Stimulated activated memory B cell treated with anti-CD40 and anti-IgM and Interleukin-4, amounts not matched to agents 10 μg/mL and 1 μg/mL and 100 μg/mL, for 72 hours (primary cell): ENCODE measurements at regions not wholly inside any gene's neighbourhood (a gene's known extent, or its start where the extent isn't known, plus 50 kb on each side); places are given as distances from the start of the nearest gene placed in this dataset.
"Not testable (repeated sequence)": the region's sequence is repeated elsewhere in the genome, so short reads cannot be mapped to it uniquely, and the experiment has no call there.

Source experiments
- ATAC-seq: fragments of 150-1000 bp; cut with Tn5 transposase; 2 replicates; pipeline ENCODE4 v1.10.0; 2021
- H3K27ac Mint-ChIP-seq: one replicate; pipeline ENCODE4 v1.8.0; 2022; ENCODE audit warnings: mild to moderate bottlenecking, mixed read lengths
- H3K27me3 Mint-ChIP-seq: one replicate; pipeline ENCODE4 v1.8.0; 2022; ENCODE audit warnings: mixed read lengths
- H3K36me3 Mint-ChIP-seq: one replicate; pipeline ENCODE4 v1.8.0; 2022; ENCODE audit warnings: mixed read lengths
- H3K4me1 Mint-ChIP-seq: one replicate; pipeline ENCODE4 v1.8.0; 2022; ENCODE audit warnings: mixed read lengths
- H3K4me3 Mint-ChIP-seq: one replicate; pipeline ENCODE4 v1.8.0; 2022; ENCODE audit warnings: mild to moderate bottlenecking, moderate library complexity, mixed read lengths
- H3K9me3 Mint-ChIP-seq: one replicate; pipeline ENCODE4 v1.8.0; 2022; ENCODE audit warnings: mixed read lengths

DNA sequence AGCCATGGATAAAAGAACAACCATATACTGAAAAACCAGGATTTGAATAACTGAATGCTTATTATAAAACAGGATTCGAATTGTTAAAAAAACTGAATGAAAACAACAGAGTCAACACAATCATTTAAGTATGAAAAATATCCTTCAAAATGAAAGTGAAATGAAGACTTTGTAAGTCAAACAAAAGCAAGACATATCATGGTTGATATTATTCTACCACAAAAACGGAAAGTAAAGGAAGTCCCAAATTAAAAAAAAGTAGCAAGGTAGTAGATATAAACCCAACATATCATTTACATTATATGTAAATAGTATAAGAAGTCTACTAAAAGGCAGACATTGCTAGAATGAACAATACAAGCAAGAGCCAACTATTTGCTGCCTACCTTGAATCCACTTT, 63.1 kb upstream of the POTEC start:
- not testable (repeated sequence) for H3K4me3 Mint-ChIP-seq, H3K9me3 Mint-ChIP-seq, H3K27ac Mint-ChIP-seq

DNA sequence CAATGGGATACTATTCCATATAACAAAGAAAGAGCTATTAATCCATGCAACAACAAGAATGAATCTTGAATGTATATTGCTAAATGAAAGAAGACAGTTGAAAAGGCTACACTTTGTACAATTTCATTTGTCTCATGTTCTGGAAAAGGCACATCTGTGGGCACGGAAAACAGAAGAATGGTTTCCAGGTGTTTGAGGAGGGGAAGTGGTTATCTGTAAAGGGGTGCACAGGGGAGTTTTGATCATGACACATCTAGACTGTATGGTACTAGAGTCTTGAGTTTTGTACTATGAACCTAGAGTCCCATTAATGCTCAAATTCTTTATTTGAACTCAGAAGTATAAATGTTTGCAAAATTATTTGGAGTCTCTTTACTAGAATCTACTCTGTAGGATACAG, 64.0 kb upstream of the POTEC start:
- not testable (repeated sequence) for H3K4me3 Mint-ChIP-seq, H3K4me1 Mint-ChIP-seq, ATAC-seq, H3K27me3 Mint-ChIP-seq, H3K27ac Mint-ChIP-seq, H3K9me3 Mint-ChIP-seq, H3K36me3 Mint-ChIP-seq

More for the DNA sequence above, 63.1 kb upstream of the POTEC start:
- not testable (repeated sequence) for H3K4me1 Mint-ChIP-seq, ATAC-seq, H3K27me3 Mint-ChIP-seq, H3K36me3 Mint-ChIP-seq

DNA sequence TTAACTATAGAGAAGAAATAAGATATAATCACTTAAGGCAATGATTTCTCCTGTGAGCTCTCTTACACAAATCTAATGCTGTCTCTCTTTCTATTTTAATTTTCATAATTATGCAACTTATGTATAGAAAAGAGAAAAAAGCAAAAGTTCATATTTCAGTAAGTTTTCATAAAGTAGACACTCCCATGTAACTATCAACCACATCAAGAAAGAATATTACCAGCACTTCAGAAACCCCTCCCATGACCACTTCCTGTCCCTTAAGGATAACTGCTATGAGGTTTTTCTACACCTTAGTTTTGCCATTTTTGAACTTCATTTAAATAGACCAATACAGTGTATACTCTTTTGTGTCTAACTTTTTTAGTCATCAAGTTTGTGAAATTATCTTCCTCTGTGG, 69.0 kb upstream of the POTEC start:
- H3K27ac Mint-ChIP-seq, H3K27me3 Mint-ChIP-seq, H3K36me3 Mint-ChIP-seq, ATAC-seq, H3K4me3 Mint-ChIP-seq, H3K4me1 Mint-ChIP-seq, H3K9me3 Mint-ChIP-seq: not testable (repeated sequence)

DNA sequence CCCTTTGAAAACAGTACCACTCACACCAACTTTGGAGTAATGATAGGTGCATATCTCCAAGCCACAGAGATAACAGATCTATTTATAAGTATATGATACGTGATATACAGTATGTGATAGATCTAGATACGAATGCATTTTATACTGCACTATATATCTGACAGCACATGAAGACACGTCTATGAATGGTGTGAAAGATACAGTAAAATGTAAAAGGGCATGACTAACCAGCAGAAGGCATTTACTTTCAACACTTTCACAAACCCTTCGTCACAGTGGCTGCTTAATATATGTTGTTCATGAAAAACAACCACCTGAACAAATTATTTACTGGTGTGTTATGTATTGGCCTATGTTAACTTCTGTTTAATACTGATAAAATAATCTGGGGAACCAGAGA, 71.1 kb upstream of the POTEC start:
- not testable (repeated sequence) for H3K27ac Mint-ChIP-seq, H3K36me3 Mint-ChIP-seq, ATAC-seq, H3K9me3 Mint-ChIP-seq, H3K4me3 Mint-ChIP-seq, H3K4me1 Mint-ChIP-seq, H3K27me3 Mint-ChIP-seq

DNA sequence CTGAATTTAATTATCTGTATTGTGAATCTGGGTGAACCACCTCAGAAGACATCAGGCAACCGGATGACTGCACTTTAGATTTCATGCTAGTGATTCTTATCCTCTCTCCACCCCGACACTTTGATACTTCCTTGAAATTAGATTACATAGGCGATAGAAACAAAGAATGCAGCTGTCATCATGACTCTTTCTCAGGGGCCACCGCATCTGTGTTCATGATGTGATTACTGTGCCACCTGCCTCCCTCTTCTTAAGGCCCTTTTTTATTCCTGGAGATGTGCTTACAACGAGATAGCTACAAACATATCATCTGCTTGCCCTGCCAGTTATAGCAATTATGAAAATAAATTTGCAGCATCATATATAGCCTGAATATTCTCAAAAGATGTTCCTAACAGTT, 83.9 kb upstream of the POTEC start:
- not testable (repeated sequence) for H3K27me3 Mint-ChIP-seq, H3K36me3 Mint-ChIP-seq, H3K4me3 Mint-ChIP-seq, H3K4me1 Mint-ChIP-seq, ATAC-seq, H3K9me3 Mint-ChIP-seq, H3K27ac Mint-ChIP-seq

DNA sequence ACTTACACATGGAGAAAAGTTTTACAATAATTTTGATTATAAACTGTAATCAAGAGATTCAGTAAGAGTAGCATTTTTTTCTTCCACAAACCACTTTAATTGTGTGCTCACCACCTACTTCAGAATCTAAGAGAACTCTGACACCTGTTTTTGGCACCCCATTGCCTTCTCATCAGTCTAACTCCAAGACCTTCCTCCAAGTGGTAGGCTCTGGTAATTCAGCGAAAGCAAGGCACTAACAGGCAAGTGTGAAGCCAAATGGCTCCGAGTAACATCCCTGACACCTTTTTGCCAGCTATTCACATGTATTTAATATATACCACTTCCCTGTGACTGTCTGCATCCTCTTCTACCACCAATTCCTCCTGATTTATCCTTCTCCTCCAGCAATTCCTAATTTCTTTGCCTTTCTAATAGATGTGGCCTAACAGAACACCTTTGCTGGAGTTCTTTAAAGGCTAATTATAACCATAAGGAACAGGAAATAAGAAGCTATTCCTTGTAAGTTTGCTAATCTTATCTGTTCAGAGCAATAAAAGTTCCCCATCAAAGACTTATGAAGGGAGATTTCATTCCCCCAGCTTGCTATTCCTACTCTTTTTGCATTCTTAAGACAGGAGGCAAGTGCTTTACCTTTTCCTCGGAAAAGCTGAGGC, 85.1 kb upstream of the POTEC start:
- H3K9me3 Mint-ChIP-seq, H3K4me3 Mint-ChIP-seq, H3K27me3 Mint-ChIP-seq, H3K27ac Mint-ChIP-seq, H3K4me1 Mint-ChIP-seq, ATAC-seq, H3K36me3 Mint-ChIP-seq: not testable (repeated sequence)

DNA sequence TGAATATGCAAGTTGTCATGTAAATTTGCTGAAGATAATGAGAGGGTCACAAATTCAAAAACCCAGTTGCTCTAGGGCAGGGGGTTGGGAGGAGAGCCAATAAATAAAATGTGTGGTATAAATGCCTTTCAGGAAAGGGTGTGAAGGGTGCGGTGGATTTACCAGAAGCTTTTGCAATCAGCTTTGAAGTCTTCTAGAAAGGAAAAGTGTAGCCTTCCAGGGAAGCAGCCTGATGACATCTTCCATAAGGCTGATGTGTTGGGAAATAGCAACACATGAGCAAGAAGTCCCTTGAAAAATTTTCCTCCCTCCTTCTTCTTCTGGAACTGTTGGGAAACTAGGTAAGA, 85.6 kb upstream of the POTEC start:
- not testable (repeated sequence) for H3K4me1 Mint-ChIP-seq, H3K36me3 Mint-ChIP-seq, H3K4me3 Mint-ChIP-seq, H3K27me3 Mint-ChIP-seq, ATAC-seq, H3K27ac Mint-ChIP-seq, H3K9me3 Mint-ChIP-seq

DNA sequence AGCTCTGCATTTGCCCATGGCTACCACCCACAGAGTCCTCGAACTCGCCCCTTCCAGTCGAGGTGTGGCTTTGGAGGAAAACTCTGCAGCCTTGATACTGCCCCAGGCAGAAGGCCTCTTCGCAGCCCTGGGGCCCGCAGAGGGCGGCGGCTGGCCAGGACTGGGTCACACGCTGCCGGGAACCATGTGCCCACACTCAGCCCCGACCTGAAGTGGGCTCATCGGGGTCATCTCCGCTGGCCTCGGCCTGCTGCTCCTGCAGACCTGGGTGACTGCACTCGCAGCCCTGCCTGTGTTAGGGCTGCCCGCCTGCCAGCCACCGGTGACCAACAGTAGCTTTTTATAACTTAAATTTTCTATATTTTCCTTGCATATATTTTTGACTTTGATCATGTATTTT, 89.6 kb upstream of the POTEC start:
- H3K9me3 Mint-ChIP-seq, H3K27me3 Mint-ChIP-seq, ATAC-seq, H3K4me3 Mint-ChIP-seq, H3K4me1 Mint-ChIP-seq, H3K36me3 Mint-ChIP-seq, H3K27ac Mint-ChIP-seq: not testable (repeated sequence)

DNA sequence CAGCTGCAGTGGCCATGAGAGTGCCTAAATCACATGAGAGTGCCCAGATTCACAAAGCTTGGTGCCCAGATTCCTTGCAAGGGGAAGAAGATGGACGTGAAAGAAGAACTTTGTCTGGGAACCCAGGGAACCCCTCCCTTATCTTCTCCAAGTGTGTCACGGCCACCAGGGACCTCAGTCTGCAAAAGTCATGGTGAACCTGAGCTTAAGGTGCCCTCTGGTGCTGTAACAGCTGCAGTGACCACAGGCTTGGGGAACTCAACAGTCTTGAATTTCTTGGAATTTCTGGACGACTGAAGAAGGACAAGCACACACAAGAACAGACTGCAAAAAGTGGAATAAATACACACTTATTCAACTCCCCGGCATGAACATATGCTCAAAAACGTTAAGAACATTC, 94.6 kb upstream of the POTEC start:
- H3K9me3 Mint-ChIP-seq = peaks cover 22% of the 10 kb centered on the region
- not testable (repeated sequence) for H3K4me1 Mint-ChIP-seq, H3K27me3 Mint-ChIP-seq, H3K27ac Mint-ChIP-seq, H3K4me3 Mint-ChIP-seq, ATAC-seq, H3K36me3 Mint-ChIP-seq

DNA sequence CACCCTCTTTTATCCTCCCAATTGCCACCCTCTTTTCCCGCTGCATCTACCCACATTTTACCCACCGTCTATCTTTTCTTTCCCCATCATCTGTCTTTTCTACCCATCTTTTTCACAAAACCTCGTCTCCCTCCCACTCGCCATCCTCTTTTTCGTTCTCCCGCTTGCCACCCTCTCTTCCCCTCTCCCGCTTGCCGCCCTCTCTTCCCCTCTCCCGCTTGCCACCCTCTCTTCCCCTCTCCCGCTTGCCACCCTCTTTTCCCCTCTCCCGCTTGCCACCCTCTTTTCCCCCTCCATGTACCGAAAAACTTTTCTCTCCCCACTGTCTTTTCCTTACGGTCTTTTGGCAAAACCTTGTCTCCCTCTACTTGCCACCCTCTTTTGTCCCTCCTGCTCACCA, 97.7 kb upstream of the POTEC start:
- H3K4me3 Mint-ChIP-seq, H3K27me3 Mint-ChIP-seq, H3K4me1 Mint-ChIP-seq, H3K27ac Mint-ChIP-seq, H3K36me3 Mint-ChIP-seq, ATAC-seq: not testable (repeated sequence)
- peaks cover 22% of the 10 kb centered on the region for H3K9me3 Mint-ChIP-seq

DNA sequence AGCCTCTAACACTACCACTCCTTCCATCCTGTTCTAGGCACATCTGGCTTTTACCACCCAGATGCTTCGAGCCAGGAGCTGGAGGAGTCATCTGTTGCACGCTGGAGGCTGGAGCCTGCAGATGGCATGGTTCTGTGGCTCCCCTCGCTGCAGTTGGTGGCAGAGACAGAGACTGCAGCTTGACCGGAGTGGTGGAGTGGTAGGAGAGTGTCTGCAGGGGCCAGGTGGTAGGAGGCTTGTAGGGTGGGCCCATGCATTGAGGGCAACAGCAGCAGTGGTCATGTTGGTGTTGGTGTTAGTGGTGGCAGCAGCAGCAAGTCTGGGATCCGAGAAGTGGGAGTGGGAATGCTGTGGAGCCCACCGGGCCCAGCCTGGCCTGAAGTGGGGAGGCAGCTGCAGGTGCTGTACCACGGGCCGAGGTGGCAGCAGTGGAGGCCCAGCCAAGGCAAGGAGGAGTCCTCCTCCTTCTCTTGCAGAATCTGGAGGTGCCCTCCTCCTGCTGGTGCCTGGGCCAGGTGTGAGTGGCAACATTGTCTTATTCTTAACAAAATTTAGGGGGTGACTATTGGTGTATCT, 100.4 kb upstream of the POTEC start:
- not testable (repeated sequence) for H3K27me3 Mint-ChIP-seq
- peaks cover 20% of the 10 kb centered on the region for H3K9me3 Mint-ChIP-seq

DNA sequence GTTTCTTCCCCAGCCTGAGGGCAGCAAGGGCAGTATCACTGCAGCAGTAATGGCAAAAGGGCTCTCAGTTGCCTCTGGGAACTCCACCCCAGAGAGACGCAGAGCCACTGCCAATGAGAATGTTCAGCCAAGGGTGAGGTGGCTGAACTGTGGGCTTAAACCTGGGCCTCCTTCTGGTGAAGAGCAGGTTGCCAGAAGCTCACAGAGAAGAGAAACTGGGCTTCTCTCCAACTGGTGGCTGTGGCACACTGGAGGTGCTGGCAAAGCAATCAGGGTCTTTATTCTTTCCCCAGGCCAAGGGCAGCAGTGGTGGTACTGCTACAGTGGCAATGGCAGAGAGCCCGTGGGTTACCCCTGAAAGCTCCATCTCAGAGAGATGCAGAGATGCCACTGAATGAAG, 54.9 kb upstream of the ANKRD30B start:
- H3K4me1 Mint-ChIP-seq, ATAC-seq: not testable (repeated sequence)

More for the DNA sequence above, 100.4 kb upstream of the POTEC start:
- not testable (repeated sequence) for H3K27ac Mint-ChIP-seq, H3K4me3 Mint-ChIP-seq, H3K36me3 Mint-ChIP-seq, H3K4me1 Mint-ChIP-seq
- ATAC-seq = peak; percentile 27

DNA sequence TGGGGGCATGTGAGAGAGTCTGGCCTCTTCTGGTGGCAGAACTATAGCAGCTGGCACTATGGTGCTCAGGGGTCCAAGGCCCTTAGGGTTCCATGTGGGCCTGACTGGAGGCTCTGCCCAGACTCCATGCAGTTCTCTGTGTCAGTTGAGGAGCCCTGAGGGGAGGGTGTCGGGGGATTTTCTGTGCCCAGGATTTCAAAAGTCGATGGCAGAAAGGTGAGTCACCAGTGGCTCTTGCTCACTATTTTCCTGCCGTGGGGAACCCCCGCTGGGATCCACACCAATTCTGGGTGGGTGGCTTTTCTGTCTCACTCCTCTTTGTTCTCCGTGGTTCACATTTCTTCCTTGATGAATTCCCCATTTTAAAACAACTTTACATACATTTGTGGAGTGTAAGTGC, 54.1 kb upstream of the ANKRD30B start:
- ATAC-seq, H3K9me3 Mint-ChIP-seq, H3K4me3 Mint-ChIP-seq, H3K36me3 Mint-ChIP-seq, H3K27ac Mint-ChIP-seq, H3K4me1 Mint-ChIP-seq, H3K27me3 Mint-ChIP-seq: not testable (repeated sequence)

More for the DNA sequence above, 54.9 kb upstream of the ANKRD30B start:
- H3K36me3 Mint-ChIP-seq, H3K27me3 Mint-ChIP-seq, H3K9me3 Mint-ChIP-seq, H3K27ac Mint-ChIP-seq, H3K4me3 Mint-ChIP-seq: not testable (repeated sequence)

DNA sequence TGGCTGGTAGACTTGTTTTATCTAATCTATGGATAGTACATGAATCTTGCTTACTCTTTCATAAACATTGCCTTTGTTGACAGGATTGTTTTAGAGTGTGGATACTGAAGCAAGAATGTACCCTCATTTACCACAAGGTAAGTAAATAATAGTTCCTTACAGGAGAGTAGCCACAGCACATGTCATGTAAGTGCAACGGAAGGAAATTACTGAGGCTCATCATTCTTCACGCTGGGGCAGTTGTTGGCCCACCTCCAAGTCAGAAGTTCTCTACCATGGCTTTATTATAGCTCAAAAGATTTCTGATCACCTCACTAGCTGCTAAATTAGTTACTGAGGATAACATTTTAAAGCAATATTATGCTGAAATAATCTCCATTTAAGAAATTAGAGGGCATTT, 50.0 kb upstream of the ANKRD30B start:
- not testable (repeated sequence) for ATAC-seq, H3K36me3 Mint-ChIP-seq, H3K4me3 Mint-ChIP-seq, H3K27me3 Mint-ChIP-seq, H3K4me1 Mint-ChIP-seq, H3K27ac Mint-ChIP-seq, H3K9me3 Mint-ChIP-seq
